GM20431 (cell line): ENCODE measurements at regions not wholly inside any gene's neighbourhood (a gene's known extent, or its start where the extent isn't known, plus 50 kb on each side); places are given as distances from the start of the nearest gene placed in this dataset.

Experiments used
- in situ Hi-C: fragments of 300-500 bp; cut with MseI, MboI; formaldehyde crosslinking; loops from one replicate; pipeline ENCODE4 v1.15.0; 2020; ENCODE audit warnings: low sequenced_read_pairs; ENCODE audit not compliant: unreplicated experiment

DNA sequence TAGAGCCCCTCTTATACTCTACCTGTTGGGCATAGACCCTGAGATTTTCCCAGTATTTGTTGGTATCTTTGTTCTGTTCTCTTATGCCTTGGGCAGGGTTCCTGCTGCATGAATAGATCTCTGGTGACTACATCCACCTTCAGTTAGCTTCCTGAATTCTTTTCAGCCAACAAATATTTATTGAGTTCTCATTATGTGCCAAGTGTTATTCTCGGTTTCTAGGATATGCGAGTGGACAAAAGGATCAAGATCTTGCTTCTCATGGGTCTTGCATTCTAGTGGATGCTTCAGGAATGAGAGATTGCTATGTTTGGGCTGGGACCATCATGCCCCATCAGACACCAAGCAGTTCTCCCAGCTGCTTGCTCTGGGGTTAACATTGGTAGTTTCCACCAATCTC is 340.0 kb downstream of the METTL15 start:
- in situ Hi-C loops = no loop called here

DNA sequence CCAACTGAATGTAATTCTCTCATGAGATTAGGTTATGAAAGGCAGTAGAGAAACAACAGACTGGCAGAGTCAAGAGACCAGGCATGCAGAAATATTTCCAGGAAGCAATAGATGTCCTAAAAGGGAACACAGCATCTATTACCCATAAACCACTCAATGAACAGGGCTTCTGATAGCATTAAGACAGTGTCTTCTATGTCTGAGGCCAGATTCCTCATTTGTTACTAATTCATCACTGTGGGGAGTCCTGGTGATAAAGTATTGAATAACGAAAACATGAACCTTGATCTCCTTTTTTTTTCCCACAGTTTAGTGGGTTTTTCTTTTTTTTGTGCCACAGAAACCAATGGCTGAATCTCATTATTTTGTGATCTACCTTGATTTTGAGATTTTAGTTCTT is 339.0 kb downstream of the METTL15 start:
- in situ Hi-C loops = no loop called here

DNA sequence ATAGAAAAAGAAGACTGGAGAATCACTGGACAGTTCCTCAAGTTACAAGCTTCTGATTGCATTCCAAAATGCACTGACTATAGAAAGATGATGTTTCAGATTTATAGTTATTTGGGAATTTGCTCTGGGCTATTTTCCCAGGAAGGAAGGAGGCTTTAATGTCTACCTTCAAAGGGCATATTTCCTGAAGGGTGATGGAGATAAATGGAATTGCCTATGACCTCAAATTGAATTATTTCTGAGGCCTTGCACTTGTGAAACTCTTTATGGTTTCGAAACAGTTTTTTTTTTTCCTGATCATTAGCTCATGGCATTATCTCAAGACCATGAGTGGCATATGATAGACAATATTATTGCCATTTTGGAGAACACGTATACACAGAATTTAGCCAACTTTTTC is 333.9 kb downstream of the METTL15 start:
- in situ Hi-C loops = no loop called here

DNA sequence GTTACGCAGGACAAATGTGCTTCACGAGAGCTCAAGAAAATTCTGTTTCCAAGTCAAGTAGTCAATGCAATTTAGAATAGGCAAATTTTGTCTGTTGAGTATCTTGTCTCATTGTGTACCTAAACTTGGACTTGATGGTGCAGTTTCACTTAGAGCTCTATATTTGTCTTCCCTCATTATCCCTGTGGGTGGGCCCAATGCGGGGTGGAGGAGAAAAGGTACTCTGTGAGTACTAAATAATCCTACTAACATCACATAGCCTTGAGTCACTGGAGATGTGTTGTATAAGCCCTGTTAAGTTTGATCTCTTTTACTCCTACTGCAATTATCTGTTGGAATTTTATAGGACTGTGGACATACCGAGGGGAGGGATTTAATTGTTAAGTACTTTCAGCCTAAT is 331.2 kb downstream of the METTL15 start:
- in situ Hi-C loops = no loop called here

DNA sequence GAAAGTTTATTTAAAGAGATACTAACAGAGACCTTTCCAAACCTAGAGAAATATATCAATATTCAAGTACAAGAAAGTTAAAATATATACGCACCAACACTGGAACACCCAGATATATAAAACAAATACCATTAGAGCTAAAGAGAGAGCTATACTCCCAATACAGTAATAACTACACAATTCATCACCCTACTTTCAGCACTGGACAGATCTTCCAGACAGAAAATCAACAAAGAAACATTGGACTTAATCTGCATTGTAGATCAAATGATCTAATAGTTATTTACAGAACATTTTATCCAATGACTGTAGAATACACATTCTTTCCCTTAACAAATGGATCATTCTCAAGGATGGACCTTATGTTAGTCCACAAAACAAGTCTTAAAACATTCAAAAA is 311.9 kb downstream of the METTL15 start:
- in situ Hi-C loops = no loop called here

DNA sequence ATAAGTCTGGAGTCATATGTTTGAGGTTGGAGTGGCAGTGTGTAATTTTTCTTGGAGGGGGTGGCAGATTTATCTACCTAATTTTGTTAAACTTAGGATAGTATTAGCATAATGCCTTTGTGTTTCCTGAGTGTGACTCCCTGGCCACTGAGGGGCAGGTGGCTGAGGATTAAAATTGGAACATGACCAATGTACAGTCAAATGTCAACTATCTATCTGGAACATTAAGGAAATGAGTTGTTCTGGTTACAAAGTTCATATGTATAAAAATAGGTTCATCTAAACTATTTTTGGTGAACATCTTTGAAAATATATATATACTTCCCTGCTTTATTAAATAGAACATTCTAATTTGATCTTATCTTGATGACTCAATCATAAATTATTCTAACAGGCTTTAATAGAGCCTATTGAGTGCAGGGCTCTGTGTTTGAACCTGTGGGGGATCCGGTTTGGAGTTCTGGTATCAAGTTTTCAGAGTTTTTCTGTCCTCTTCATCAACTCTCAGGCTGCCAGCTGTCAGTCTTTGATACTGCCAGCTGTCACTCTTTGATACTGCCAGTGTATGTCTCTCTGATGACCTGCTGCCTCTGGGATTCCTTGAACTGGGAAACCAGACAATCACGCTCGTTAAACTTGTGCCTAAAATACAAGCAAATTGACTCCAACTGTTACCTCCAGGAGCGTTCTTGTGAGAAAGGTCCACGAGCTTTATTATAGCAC is 309.6 kb downstream of the METTL15 start:
- in situ Hi-C loops = no loop called here

DNA sequence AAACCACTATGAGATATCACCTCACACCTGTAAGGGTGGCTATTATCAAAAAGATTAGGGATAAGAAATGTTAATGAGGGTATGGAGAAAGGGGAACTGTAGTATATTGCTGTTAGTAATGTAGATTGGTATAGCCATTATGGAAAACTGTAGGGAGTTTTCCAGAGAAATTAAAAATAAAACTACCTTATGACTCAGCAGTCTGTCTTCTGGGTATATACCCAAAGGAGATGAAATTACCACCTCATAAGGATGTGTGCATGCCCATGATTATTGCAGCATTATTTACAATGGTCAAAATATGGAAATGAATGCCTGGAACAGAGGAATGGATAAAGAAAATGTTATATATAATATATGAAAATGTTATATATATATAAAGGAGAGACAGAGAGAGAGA is 303.8 kb downstream of the METTL15 start:
- in situ Hi-C loops = no loop called here

DNA sequence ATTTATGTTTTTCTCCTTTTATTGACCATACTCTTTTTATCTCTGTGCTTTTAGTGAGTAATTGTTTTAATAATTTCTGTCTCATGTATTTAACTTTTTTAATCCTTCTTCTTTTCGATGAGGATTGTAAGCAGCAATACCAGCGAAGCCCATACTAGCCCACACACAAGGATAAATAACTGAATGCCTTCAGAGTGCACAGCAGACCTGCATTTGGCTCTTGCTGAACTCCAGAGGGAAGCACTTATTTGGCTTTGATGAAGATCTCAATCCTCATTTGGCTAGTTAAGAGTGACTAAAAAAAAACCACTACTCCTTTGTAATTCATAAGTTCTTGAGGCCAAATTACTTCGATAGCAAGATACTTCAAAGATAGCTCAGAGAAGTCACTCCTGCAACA is 293.3 kb downstream of the METTL15 start:
- in situ Hi-C loops = no loop called here

DNA sequence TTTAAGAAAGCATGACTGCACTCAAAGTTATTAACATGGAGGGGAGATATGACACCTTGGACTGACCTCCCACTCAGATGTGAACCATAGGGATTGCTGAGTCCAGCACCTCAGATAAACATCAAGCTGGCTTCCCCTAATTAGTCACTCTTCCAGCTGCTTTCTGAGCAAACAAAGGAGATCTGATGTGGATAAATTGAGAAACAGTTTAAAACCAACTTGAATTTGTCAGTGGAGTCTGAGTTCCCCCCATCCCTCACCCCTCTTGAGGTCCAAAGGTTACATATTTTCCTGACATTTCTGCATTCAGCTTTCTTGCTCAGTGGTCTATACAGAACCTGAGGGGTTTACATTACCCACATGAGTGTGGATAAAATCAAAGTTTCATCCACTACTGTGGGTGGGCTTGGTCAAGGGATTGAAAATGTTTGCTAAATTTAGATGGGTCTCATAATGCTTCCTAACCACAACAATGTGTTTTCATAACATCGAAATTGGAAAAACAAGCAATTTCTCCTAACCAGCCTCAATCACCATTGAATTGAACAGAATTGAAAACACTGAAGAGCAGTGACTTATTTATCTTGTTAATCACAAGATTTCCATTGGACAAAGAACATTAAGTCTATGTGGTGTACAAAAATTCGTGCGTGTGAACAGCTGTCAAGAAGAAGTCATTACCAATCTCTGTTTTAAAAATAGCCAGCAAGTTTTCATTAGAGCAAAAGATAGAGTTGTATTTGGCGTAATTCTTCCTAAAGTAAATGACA is 292.3 kb downstream of the METTL15 start:
- in situ Hi-C loops = no loop called here

DNA sequence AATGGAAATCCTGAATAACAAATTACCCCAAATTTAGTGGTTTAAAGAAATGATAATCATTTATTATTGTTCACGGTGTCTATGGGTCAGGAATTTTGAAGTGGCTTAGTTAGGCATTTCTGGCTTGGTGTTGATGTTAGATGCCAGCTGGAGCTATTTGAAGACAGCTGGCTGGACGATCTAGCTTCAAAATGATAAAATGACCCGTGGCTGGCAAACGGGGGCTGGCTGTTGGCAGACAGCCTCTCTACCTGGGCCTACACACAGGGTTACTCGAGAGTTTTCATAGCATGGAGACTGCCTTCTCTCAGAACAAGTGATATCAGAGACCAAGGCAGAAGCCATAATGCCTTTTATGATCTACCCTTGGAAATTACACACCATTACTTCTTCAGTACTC is 285.2 kb downstream of the METTL15 start:
- in situ Hi-C loops = no loop called here

DNA sequence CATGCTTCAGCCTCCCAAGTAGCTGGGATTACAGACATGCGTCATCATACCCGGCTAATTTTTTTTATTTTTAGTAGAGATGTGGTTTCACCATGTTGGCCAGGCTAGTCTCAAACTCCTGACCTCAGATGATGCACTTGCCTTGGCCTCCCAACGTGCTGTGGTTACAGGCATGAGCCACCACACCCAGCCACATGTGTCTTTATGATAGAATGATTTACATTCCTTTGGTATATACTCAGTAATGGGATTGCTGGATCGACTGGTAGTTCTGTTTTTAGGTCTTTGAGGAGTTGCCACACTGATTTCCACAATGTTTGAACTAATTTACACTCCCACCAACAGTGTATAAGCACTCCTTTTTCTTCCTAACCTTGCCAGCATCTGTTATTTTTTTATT is 276.2 kb downstream of the METTL15 start:
- in situ Hi-C loops = no loop called here

DNA sequence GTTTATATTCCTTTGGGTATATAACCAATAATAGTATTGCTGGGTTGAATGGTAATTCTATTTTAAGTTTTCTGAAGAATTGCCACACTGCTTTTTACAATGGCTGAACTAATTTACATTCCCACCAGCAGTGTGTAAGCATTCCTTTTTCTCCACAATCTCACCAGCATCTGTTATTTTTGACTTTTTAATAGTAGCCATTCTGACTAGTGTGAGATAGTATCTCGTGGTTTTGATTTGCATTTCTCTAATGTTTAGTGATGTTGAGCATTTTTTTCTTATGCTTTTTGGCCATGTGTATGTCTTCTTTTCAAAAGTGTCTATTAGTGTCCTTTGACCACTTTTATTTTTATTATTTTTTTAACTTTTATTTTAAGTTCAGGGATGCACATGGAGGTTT is 275.3 kb downstream of the METTL15 start:
- in situ Hi-C loops = no loop called here
